RWPE2 (cell line): ENCODE measurements at regions not wholly inside any gene's neighbourhood (a gene's known extent, or its start where the extent isn't known, plus 50 kb on each side); places are given as distances from the start of the nearest gene placed in this dataset.

Source experiments
- ATAC-seq: fragments of 200-7000 bp; cut with Tn5 transposase; 3 replicates; pipeline ENCODE4 v1.9.1; 2021; ENCODE audit warnings: low read depth
- DNase-seq: peaks from one replicate; pipeline ENCODE4 v3.0.0-alpha.2; 2020; ENCODE audit warnings: low spot score
- H3K27ac ChIP-seq: fragments of 450-650 bp; 2 replicates; pipeline ENCODE4 v1.5.1; 2017; ENCODE audit warnings: mild to moderate bottlenecking; ENCODE audit not compliant: poor library complexity, severe bottlenecking
- H3K27me3 ChIP-seq: fragments of 250-450 bp; sonication (Bioruptor Pico); 2 replicates; pipeline ENCODE4 v1.5.1; 2021; ENCODE audit warnings: mild to moderate bottlenecking, moderate library complexity; ENCODE audit not compliant: insufficient read depth, poor library complexity, severe bottlenecking
- H3K36me3 ChIP-seq: fragments of 250-450 bp; sonication (Bioruptor Pico); 2 replicates; pipeline ENCODE4 v1.5.1; 2020; ENCODE audit warnings: low read depth, mild to moderate bottlenecking, moderate library complexity
- H3K4me1 ChIP-seq: fragments of 250-450 bp; sonication (Bioruptor Pico); 2 replicates; pipeline ENCODE4 v1.5.1; 2021; ENCODE audit warnings: mild to moderate bottlenecking, moderate library complexity; ENCODE audit not compliant: insufficient read depth, poor library complexity, severe bottlenecking
- H3K4me3 ChIP-seq: fragments of 250-450 bp; sonication (Bioruptor Pico); 2 replicates; pipeline ENCODE4 v1.5.1; 2021; ENCODE audit warnings: mild to moderate bottlenecking, moderate library complexity; ENCODE audit not compliant: severe bottlenecking
- H3K9me3 ChIP-seq: fragments of 250-450 bp; sonication (Bioruptor Pico); 2 replicates; pipeline ENCODE4 v1.5.1; 2021; ENCODE audit warnings: mild to moderate bottlenecking, moderate library complexity; ENCODE audit not compliant: severe bottlenecking
- TF ChIP-seq, protein P1 (sequence below): fragments of 450-650 bp; IDR thresholded peaks from one replicate; pipeline ENCODE4 v1.5.1; 2017; ENCODE audit warnings: mild to moderate bottlenecking, moderate library complexity; ENCODE audit not compliant: poor library complexity, severe bottlenecking

DNA sequence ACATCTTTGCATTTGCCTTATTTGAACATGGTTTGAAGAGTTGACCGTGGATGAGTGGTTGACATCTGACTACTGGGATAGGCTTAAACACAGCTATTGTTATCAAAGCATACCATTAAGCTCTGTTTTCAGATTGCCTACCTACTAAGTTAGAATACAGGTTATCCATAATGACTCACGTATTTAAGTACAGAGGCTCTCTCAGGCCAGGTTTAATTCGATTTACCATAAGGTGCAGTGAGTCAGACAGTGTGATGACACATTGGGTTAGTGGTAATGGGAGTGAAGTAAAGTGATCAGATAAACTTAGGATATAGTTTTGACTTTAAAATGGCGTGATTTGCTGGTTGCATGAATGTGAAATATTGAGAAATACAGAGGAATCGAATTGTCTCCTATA is 732.0 kb upstream of the CTNND2 start:
- H3K4me1 ChIP-seq = peaks cover 9% of the 10 kb centered on the region
- no peaks in the 10 kb centered on the region for H3K9me3 ChIP-seq
- H3K4me3 ChIP-seq = no peak overlapping the region
- ATAC-seq (peak; percentile 93), DNase-seq (no peak)
- H3K27ac ChIP-seq = no peak overlapping the region
- no peaks in the 10 kb centered on the region for H3K27me3 ChIP-seq
- TF ChIP-seq, protein P1, sequence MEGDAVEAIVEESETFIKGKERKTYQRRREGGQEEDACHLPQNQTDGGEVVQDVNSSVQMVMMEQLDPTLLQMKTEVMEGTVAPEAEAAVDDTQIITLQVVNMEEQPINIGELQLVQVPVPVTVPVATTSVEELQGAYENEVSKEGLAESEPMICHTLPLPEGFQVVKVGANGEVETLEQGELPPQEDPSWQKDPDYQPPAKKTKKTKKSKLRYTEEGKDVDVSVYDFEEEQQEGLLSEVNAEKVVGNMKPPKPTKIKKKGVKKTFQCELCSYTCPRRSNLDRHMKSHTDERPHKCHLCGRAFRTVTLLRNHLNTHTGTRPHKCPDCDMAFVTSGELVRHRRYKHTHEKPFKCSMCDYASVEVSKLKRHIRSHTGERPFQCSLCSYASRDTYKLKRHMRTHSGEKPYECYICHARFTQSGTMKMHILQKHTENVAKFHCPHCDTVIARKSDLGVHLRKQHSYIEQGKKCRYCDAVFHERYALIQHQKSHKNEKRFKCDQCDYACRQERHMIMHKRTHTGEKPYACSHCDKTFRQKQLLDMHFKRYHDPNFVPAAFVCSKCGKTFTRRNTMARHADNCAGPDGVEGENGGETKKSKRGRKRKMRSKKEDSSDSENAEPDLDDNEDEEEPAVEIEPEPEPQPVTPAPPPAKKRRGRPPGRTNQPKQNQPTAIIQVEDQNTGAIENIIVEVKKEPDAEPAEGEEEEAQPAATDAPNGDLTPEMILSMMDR = no peak
- no peaks in the 10 kb centered on the region for H3K36me3 ChIP-seq

DNA sequence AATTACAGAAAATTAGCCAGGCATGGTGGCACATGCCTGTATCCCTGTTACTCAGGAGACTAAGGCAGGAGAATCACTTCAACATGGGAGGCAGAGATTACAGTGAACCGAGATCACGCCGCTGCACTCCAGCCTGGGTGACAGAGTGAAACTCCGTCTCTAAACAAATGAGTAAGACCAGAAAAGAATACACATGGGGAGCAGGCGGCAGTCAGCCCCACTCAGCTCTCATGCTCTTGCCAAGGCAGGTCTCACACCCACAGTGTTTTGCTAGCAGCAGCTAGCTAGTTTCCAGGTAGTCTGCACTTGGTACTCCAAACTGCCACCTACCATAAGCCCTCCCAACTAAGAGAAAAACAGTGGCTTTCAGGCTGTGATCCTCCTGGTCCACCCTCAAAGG is 722.3 kb upstream of the CTNND2 start:
- no peak for ATAC-seq
- H3K9me3 ChIP-seq = no peaks in the 10 kb centered on the region
- no peak overlapping the region for H3K4me3 ChIP-seq
- no peaks in the 10 kb centered on the region for H3K27me3 ChIP-seq
- H3K36me3 ChIP-seq = no peaks in the 10 kb centered on the region
- no peak overlapping the region for H3K27ac ChIP-seq
- TF ChIP-seq, protein P1 = no peak
- DNase-seq = no peak
- no peaks in the 10 kb centered on the region for H3K4me1 ChIP-seq

DNA sequence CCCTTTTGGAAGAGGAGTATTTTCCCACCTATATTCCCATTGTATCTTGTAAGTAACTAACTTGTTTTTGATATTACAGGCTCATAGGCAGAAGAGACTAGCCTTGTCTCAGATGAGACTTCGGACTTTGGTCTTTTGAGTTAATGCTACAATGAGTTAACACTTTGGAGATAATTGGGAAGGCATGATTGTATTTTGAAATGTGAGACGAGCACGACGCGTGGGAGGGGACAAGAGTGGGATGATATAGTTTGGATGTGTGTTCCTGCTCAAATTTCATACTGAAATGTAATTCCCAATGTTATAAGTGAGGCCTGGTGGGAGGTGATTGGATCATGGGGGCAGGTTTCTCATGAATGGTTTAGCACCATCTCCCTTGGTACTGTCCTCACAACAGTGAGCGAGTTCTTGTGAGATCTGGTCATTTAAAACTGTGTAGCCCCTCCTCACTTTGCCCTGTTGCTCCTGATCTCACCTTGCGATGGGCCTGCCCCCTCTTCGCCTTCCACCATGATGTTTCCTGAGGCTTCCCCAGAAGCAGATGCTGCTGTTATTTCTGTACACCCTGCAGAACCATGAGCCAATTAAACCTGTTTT is 721.5 kb upstream of the CTNND2 start:
- no peak overlapping the region for H3K4me3 ChIP-seq
- H3K27ac ChIP-seq = no peak overlapping the region
- ATAC-seq (no peak), DNase-seq (no peak)
- TF ChIP-seq, protein P1 = no peak
- no peaks in the 10 kb centered on the region for H3K36me3 ChIP-seq
- no peaks in the 10 kb centered on the region for H3K27me3 ChIP-seq
- no peaks in the 10 kb centered on the region for H3K9me3 ChIP-seq
- no peaks in the 10 kb centered on the region for H3K4me1 ChIP-seq

DNA sequence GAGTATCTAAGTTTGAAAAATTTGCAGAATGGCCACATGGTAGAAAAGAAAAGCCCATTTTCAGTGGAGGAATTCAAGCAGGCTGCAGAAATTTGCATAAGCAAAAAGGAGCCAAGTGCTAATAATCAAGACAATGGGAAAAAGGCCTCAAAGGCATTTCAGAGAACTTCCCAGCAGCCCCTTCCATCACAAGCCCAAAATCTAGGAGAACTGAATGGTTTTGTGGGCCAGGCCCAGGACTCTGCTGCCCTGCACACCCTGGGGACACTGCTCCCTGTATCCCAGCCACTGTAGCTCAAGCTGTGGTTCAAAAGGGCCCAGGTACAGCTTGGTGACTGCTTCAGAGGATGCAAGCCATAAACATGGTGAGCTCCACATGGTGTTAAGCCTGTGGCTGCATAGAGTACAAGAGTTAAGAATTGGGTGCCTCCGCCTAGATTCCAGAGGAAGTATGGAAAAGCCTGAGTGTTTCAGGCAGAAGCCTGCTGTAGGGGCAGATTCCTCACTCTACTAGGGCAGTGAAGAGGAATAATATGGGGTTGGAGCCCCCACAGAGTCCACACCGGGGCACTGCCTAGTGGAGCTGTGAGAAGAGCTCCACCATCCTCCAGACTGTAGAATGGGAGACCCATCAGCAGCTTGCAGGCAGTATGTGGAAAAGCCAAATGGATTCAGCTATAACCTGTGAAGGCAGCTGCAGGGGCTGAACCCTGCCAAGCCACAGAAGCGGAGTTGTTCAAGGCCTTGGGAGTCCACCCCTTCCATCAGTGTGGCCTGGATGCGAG is 720.7 kb upstream of the CTNND2 start:
- no peaks in the 10 kb centered on the region for H3K9me3 ChIP-seq
- TF ChIP-seq, protein P1 = no peak
- no peak overlapping the region for H3K27ac ChIP-seq
- H3K27me3 ChIP-seq = no peaks in the 10 kb centered on the region
- no peak for DNase-seq
- H3K4me1 ChIP-seq = no peaks in the 10 kb centered on the region
- no peak overlapping the region for H3K4me3 ChIP-seq
- no peaks in the 10 kb centered on the region for H3K36me3 ChIP-seq
- no peak; the same call in 2 of the 3 replicates for ATAC-seq

DNA sequence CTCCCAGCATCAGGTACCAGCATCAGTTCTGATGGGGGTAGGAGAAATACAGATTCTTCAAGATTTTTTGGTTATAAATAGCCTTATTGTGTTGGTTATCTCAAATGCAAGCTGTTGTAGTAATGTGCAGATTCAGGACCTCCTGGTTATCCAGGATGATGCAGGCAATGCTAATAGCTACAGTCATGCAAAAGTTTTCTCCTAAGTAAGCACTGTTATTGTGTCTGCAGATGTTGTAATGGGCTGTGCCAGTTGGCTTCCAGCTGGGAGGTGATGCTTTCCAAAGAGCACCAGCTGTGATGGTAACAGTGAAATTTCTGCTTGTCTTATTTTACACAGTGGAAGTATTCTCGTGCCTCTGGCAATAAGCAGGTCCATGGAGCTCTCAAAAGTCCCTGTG is 719.2 kb upstream of the CTNND2 start:
- TF ChIP-seq, protein P1 = no peak
- no peak for DNase-seq
- H3K4me3 ChIP-seq = no peak overlapping the region

More for the DNA sequence above, 719.2 kb upstream of the CTNND2 start:
- ATAC-seq = no peak
- H3K4me1 ChIP-seq = no peaks in the 10 kb centered on the region
- no peaks in the 10 kb centered on the region for H3K27me3 ChIP-seq
- H3K27ac ChIP-seq = no peak overlapping the region
- H3K36me3 ChIP-seq = no peaks in the 10 kb centered on the region
- no peaks in the 10 kb centered on the region for H3K9me3 ChIP-seq
